ENCODE measurements at regions not wholly inside any gene's neighbourhood (a gene's known extent, or its start where the extent isn't known, plus 50 kb on each side); places are given as distances from the start of the nearest gene placed in this dataset.

DNA sequence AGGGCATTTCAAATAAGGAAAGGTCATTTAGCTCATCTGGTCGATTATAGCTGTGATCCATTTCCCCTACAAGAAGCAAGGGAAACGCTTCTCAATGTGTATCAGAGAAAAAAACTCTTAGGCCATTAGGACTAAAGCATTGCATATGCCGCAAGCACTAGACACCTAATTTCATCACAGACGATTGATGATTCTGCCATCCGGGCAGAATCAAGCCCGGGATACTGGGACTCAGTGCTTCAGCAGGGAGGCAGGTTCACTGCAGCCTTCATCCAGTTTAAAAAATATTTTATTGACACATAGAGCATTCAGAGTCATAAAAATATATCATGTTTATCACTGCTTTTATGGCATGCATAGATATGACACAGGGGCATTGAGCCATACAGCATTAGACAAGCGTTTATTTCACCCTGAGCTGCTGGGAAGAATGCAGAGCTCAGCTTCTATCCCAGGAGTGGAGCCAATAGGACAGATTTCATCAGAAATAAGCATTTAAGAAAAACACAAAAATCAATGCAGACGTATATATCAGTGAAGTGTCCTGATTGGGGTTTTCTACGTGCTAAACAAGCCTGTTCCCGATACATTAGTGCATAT is 806.9 kb downstream of the GALC start:
- TF ChIP-seq EZH2 (IDR thresholded peaks at IDR 0.05), result no peak
- TF ChIP-seq, protein P1, sequence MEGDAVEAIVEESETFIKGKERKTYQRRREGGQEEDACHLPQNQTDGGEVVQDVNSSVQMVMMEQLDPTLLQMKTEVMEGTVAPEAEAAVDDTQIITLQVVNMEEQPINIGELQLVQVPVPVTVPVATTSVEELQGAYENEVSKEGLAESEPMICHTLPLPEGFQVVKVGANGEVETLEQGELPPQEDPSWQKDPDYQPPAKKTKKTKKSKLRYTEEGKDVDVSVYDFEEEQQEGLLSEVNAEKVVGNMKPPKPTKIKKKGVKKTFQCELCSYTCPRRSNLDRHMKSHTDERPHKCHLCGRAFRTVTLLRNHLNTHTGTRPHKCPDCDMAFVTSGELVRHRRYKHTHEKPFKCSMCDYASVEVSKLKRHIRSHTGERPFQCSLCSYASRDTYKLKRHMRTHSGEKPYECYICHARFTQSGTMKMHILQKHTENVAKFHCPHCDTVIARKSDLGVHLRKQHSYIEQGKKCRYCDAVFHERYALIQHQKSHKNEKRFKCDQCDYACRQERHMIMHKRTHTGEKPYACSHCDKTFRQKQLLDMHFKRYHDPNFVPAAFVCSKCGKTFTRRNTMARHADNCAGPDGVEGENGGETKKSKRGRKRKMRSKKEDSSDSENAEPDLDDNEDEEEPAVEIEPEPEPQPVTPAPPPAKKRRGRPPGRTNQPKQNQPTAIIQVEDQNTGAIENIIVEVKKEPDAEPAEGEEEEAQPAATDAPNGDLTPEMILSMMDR (IDR thresholded peaks at IDR 0.05), result no peak
- no peak for TF ChIP-seq EZH2phosphoT487 (IDR thresholded peaks at IDR 0.05)

Data from neural progenitor cell (in vitro differentiated cells).